Caco-2 (cell line): ENCODE measurements at regions not wholly inside any gene's neighbourhood (a gene's known extent, or its start where the extent isn't known, plus 50 kb on each side); places are given as distances from the start of the nearest gene placed in this dataset.

Source experiments
- BruUV-seq: library from RNA; stranded (reverse); fragments of 400-500 nt; replicated peaks from 2 replicates; lab custom pipeline; 2021; lab: Mats Ljungman, UMichigan
- CTCF ChIA-PET: fragments of 300-600 bp; sonication (Branson Sonifier 250); formaldehyde crosslinking; loops from one replicate; lab custom pipeline; 2022; ENCODE audit warnings: antibody characterized with exemption; lab: Charles Lee
- POLR2A ChIA-PET: fragments of 300-600 bp; sonication (Branson Sonifier 250); formaldehyde crosslinking; loops from one replicate; lab custom pipeline; 2022; ENCODE audit warnings: antibody characterized with exemption; lab: Charles Lee
- DNase-seq, 2 experiments: peaks; one replicate each; pipeline versions ENCODE4 v3.0.0 to v3.0.0-alpha.2; 2020 to 2022
- H3K27me3 ChIP-seq: replicated peaks from 2 replicates; pipeline ENCODE4 v1.6.0; 2011; ENCODE audit warnings: low read length; ENCODE audit not compliant: control insufficient read depth, insufficient read depth
- H3K36me3 ChIP-seq: 2 replicates; pipeline ENCODE4 v1.5.1; 2011; ENCODE audit warnings: low read length; ENCODE audit not compliant: control insufficient read depth, insufficient read depth
- H3K4me1 ChIP-seq: fragments of 250-450 bp; sonication (Bioruptor Pico); 2 replicates; pipeline ENCODE4 v1.5.1; 2020; ENCODE audit warnings: mild to moderate bottlenecking
- H3K4me3 ChIP-seq: 2 replicates; pipeline ENCODE4 v1.5.1; 2011; ENCODE audit warnings: low read depth, mild to moderate bottlenecking, control low read depth, low read length
- H3K9me3 ChIP-seq: fragments of 250-450 bp; sonication (Bioruptor Pico); 2 replicates; pipeline ENCODE4 v1.5.1; 2020; ENCODE audit warnings: mild to moderate bottlenecking, moderate library complexity
- H3K27ac Mint-ChIP-seq: one replicate; pipeline ENCODE4 v1.8.0; 2022; ENCODE audit warnings: mixed read lengths; ENCODE audit not compliant: unreplicated experiment
- H3K27me3 Mint-ChIP-seq: one replicate; pipeline ENCODE4 v1.8.0; 2022; ENCODE audit warnings: mixed read lengths; ENCODE audit not compliant: insufficient read depth, unreplicated experiment
- H3K36me3 Mint-ChIP-seq: one replicate; pipeline ENCODE4 v1.8.0; 2022; ENCODE audit warnings: mild to moderate bottlenecking, mixed read lengths; ENCODE audit not compliant: insufficient read depth, unreplicated experiment
- H3K4me1 Mint-ChIP-seq: one replicate; pipeline ENCODE4 v1.8.0; 2022; ENCODE audit warnings: low read depth, mixed read lengths; ENCODE audit not compliant: unreplicated experiment
- H3K4me3 Mint-ChIP-seq: one replicate; pipeline ENCODE4 v1.8.0; 2022; ENCODE audit warnings: mild to moderate bottlenecking, moderate library complexity, mixed read lengths; ENCODE audit not compliant: unreplicated experiment
- H3K9me3 Mint-ChIP-seq: one replicate; pipeline ENCODE4 v1.8.0; 2022; ENCODE audit warnings: mixed read lengths; ENCODE audit not compliant: unreplicated experiment
- intact Hi-C: fragments of 100-400 bp; cut with micrococcal nuclease; formaldehyde crosslinking; loops from one replicate; pipeline ENCODE4 v1.10.0; 2022; ENCODE audit not compliant: unreplicated experiment
- TF ChIP-seq, protein P1 (sequence below), 2 experiments: fragments of 200-600 bp in 1 of 2; IDR thresholded peaks; 1 replicate in 1 of 2; 2 replicates in 1 of 2; pipeline versions ENCODE4 v1.5.1 to v1.8.0; 2011 to 2022; ENCODE audit warnings: antibody characterized with exemption in 1 of 2, control low read depth in 1 of 2, inconsistent platforms in 1 of 2, low read depth in 1 of 2, low read length in 1 of 2, mild to moderate bottlenecking in 1 of 2, moderate library complexity in 1 of 2; ENCODE audit not compliant: insufficient read depth in 1 of 2, severe bottlenecking in 1 of 2, unreplicated experiment in 1 of 2

DNA sequence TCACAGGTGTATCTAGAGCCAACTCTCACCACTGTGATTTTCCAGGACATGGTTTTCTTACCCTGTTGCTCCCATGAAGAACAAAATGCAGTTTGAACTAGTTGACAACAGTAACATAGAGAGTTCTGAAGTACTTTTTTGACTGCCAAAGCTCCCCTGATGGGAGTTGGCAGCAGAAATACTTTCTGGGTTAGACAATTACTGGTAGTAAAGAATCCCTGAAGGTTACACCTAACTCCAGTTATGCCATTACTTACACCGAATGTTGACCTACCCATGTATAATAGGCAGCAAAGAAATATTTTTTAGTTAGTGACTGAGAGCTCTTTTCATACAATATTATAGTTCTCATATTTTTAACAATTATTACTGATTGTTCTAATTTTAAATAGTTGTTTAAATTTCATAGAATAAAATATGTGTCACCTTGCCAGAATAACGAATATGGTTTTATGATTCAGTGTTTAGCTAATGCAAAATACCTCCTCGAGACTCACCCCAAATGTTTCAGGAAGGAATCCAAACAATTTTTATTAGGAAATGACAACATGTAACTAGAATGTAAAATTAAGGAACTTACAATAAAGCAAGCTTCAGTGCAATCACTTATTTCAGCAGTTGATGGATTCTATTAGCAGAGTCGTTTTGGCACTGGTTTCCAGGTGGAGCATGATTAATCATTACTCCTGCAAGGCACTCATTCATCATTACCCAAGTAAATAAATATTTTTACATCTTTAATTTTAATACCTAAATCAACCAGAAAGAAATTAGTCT, 237.6 kb downstream of the MRPL39 start:
- TF ChIP-seq, protein P1, sequence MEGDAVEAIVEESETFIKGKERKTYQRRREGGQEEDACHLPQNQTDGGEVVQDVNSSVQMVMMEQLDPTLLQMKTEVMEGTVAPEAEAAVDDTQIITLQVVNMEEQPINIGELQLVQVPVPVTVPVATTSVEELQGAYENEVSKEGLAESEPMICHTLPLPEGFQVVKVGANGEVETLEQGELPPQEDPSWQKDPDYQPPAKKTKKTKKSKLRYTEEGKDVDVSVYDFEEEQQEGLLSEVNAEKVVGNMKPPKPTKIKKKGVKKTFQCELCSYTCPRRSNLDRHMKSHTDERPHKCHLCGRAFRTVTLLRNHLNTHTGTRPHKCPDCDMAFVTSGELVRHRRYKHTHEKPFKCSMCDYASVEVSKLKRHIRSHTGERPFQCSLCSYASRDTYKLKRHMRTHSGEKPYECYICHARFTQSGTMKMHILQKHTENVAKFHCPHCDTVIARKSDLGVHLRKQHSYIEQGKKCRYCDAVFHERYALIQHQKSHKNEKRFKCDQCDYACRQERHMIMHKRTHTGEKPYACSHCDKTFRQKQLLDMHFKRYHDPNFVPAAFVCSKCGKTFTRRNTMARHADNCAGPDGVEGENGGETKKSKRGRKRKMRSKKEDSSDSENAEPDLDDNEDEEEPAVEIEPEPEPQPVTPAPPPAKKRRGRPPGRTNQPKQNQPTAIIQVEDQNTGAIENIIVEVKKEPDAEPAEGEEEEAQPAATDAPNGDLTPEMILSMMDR (IDR thresholded peaks at IDR 0.05; ENCODE audit: insufficient read depth in 1 of 2, low read depth in 1 of 2, low read length in 1 of 2, severe bottlenecking in 1 of 2, unreplicated experiment in 1 of 2), result no peak
- no peak for DNase-seq
- no peaks in the 10 kb centered on the region for H3K4me1 ChIP-seq
- Mint-ChIP-seq H3K4me3 (no peak overlapping the region), H3K36me3 (no peaks in the 10 kb centered on the region), H3K27me3 (peaks cover 5% of the 10 kb centered on the region), H3K27ac (no peak overlapping the region), H3K4me1 (no peaks in the 10 kb centered on the region), H3K9me3 (no peaks in the 10 kb centered on the region)
- no peaks in the 10 kb centered on the region for H3K27me3 ChIP-seq
- H3K36me3 ChIP-seq, result no peaks in the 10 kb centered on the region
- POLR2A ChIA-PET, result no interaction called here
- H3K9me3 ChIP-seq, result no peaks in the 10 kb centered on the region
- intact Hi-C loops, result no loop called here
- CTCF ChIA-PET, result interaction anchor here (1.2 kb wide), 1 partner anchor 16 kb away, joined by 4 read pairs; no protein-coding TSS in a partner anchor
- H3K4me3 ChIP-seq, result no peak overlapping the region
- BruUV-seq, result no TSS peak

DNA sequence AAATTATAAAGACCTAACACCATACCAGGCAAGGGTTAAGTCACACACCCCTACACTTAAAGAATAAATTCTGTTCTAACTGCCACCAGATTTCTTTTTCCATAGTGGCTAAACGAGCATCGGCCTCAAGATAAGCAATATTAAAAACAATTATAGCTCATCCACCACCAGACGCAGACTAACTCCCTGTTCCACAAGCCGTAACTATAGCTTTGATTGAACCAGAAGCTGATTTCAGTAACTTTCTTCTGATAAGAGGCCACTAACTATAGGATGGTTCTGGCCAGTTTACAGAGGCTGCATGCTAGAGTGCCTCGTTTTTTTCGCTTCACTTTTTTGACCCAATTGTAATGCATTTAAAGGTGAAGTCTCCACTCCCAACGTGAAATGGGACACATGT, 238.8 kb downstream of the MRPL39 start:
- H3K4me3 ChIP-seq, result no peak overlapping the region
- no peaks in the 10 kb centered on the region for H3K27me3 ChIP-seq
- Mint-ChIP-seq H3K4me1 (no peaks in the 10 kb centered on the region), H3K36me3 (no peaks in the 10 kb centered on the region), H3K4me3 (no peak overlapping the region), H3K9me3 (no peaks in the 10 kb centered on the region), H3K27ac (no peak overlapping the region), H3K27me3 (no peaks in the 10 kb centered on the region)
- TF ChIP-seq, protein P1 (IDR thresholded peaks at IDR 0.05; ENCODE audit: insufficient read depth in 1 of 2, low read depth in 1 of 2, low read length in 1 of 2, severe bottlenecking in 1 of 2, unreplicated experiment in 1 of 2), result no peak
- no peak for DNase-seq
- CTCF ChIA-PET, result no interaction called here
- no TSS peak for BruUV-seq
- intact Hi-C loops, result no loop called here
- H3K36me3 ChIP-seq, result no peaks in the 10 kb centered on the region
- H3K9me3 ChIP-seq, result no peaks in the 10 kb centered on the region
- no peaks in the 10 kb centered on the region for H3K4me1 ChIP-seq
- POLR2A ChIA-PET, result no interaction called here

DNA sequence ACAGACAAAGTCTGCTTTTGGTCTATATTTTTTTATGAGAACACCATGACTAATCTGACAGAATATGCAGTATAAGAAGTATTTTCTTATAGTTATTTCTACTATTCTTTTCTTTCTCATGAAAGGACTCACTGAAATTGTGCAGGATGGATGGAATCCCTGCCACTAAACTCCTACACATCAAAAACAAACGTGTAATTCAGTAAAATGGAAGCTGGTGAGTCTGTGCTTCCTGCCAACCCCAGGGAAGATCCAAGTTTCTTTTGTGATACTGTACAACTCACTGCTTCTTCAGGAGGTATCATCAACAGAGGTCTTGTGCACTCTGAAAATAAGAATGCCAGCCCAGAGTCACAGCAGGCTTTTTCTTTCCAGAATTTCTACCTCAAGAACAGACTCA, 241.2 kb downstream of the MRPL39 start:
- TF ChIP-seq, protein P1 (IDR thresholded peaks at IDR 0.05; ENCODE audit: insufficient read depth in 1 of 2, low read depth in 1 of 2, low read length in 1 of 2, severe bottlenecking in 1 of 2, unreplicated experiment in 1 of 2), result no peak
- no peaks in the 10 kb centered on the region for H3K4me1 ChIP-seq
- DNase-seq, result no peak
- ChIA-PET CTCF (no interaction called here), POLR2A (no interaction called here)
- no peaks in the 10 kb centered on the region for H3K36me3 Mint-ChIP-seq
- H3K36me3 ChIP-seq, result no peaks in the 10 kb centered on the region
- intact Hi-C loops, result no loop called here
- no TSS peak for BruUV-seq
- no peak overlapping the region for H3K27ac Mint-ChIP-seq
- H3K9me3 Mint-ChIP-seq, result no peaks in the 10 kb centered on the region
- H3K27me3 ChIP-seq, result no peaks in the 10 kb centered on the region
- no peaks in the 10 kb centered on the region for H3K4me1 Mint-ChIP-seq
- H3K27me3 Mint-ChIP-seq, result no peaks in the 10 kb centered on the region
- H3K9me3 ChIP-seq, result no peaks in the 10 kb centered on the region
- no peak overlapping the region for H3K4me3 ChIP-seq
- H3K4me3 Mint-ChIP-seq, result no peak overlapping the region
